ENCODE measurements at regions not wholly inside any gene's neighbourhood (a gene's known extent, or its start where the extent isn't known, plus 50 kb on each side); places are given as distances from the start of the nearest gene placed in this dataset.
"Not testable (repeated sequence)": the region's sequence is repeated elsewhere in the genome, so short reads cannot be mapped to it uniquely, and the experiment has no call there.

DNA sequence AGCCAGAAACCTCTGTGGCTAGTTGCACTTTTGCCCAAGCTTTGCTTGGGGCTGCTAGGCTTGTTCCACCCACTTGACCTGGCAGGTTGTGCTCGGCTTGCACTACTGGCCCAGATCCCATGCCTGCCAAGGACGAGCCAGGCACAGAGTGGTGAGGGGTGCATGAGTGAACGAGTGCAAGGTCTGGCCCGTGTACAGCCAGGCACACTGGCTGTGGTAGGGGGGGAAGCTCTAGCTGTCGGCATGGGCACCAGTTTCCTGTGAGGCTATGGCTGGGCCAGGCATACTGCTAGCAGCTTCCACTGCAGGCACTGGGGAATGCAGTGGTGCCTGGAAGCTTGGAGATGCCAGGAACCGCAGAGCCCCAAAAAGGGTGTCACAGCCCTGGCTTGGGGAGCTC is 210.4 kb downstream of the AKAIN1 start:
- Histone ChIP-seq H3K4me3 (ENCODE audit: low read depth, low read length) (no peak overlapping the region), H3K36me3 (ENCODE audit: insufficient read depth) (no peaks in the 10 kb centered on the region), H3K27ac (ENCODE audit: low read depth) (no peak overlapping the region), H3K4me1 (ENCODE audit: insufficient read depth) (no peaks in the 10 kb centered on the region)
- DNase-seq (ENCODE audit: extremely low spot score), result no peak
- WGBS, result 78% methylated on average over 6 of the region's 6 CpGs

DNA sequence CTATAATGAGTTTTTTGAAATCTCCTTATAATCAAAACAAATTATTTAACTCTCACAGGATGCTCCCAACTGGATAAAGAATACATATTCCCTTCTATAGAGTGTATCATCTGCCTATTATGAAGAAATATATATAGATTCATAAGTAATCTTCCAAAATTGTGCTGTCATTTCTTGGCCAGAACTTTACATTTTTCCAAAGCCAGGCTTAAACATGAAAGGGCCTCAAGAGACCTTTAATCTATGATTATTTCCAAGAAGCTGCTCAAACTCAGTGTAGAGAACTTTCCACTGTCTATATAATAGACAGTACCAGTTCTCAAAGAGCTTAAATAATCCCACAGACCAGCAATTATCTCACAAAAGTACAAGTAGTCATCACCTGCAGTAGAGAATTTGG is 211.0 kb downstream of the AKAIN1 start:
- no peak overlapping the region for H3K27ac ChIP-seq (ENCODE audit: low read depth)
- H3K4me3 ChIP-seq (ENCODE audit: low read depth, low read length), result no peak overlapping the region
- DNase-seq (ENCODE audit: extremely low spot score), result no peak
- H3K4me1 ChIP-seq (ENCODE audit: insufficient read depth), result no peaks in the 10 kb centered on the region
- H3K36me3 ChIP-seq (ENCODE audit: insufficient read depth), result no peaks in the 10 kb centered on the region

DNA sequence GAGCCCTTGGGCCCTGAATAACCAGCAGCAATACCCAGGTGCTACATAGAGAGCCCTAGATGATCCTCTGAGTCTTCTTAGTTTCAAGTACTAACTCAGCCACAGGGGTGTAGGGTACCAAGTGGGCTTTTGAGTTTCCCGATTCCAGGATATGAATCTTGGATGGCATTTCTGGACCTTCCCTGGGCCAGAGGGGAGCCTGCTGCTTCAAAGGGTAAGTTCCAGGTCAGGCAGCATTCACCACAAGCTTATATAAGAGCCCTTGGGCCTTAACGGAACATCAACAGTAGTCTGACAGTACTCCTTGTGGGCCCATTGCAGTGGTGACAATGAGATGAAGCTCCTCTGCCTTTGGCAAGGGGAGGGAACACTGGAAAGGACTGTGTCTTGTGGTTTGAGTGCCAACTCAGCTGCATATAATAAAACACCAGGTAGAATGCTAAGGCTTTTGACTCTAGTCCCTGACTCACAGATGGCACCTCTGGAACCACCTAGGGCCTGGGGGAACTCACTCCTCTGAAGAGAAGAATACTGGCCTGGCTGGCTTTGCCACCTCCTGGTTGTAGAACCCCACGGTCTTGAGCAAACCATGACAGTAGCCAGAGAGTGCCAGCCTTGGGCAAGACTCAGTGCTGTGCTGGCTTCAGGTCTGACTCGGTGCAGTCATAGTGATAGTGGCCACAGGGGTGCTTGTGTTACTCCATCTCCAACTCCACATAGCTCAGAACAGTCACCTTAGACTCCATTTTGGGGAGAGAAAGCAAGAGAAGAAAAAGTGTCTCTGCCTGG is 235.7 kb downstream of the AKAIN1 start:
- Histone ChIP-seq H3K27ac (ENCODE audit: low read depth) (no peak overlapping the region), H3K36me3 (ENCODE audit: insufficient read depth) (no peaks in the 10 kb centered on the region), H3K4me1 (ENCODE audit: insufficient read depth) (no peaks in the 10 kb centered on the region), H3K4me3 (ENCODE audit: low read depth, low read length) (no peak overlapping the region)
- DNase-seq (ENCODE audit: extremely low spot score), result no peak
- WGBS, result 88% methylated on average over 4 of the region's 4 CpGs

DNA sequence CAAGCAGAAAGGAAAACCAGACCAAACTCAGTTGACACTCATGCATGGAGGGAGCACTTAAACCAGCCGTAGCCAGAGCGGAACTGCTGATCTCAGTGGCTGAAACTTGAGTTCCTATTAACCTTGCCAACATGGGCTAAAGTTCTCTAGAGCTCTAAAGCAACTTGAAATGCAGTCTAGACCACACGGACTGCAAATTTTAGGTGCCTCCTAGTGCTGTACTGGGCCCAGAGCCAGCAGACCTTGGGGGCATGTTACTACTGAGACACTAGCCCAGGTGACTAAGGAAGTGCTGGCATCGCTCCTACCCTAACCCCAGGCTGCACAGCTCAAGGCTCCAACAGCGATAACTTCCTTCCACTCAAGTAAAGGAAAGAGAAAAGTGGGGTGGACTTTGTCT is 236.5 kb downstream of the AKAIN1 start:
- no peak for DNase-seq (ENCODE audit: extremely low spot score)
- no peaks in the 10 kb centered on the region for H3K4me1 ChIP-seq (ENCODE audit: insufficient read depth)
- WGBS, result 87% methylated on average over 5 of the region's 5 CpGs
- H3K4me3 ChIP-seq (ENCODE audit: low read depth, low read length), result no peak overlapping the region
- H3K36me3 ChIP-seq (ENCODE audit: insufficient read depth), result no peaks in the 10 kb centered on the region
- no peak overlapping the region for H3K27ac ChIP-seq (ENCODE audit: low read depth)

DNA sequence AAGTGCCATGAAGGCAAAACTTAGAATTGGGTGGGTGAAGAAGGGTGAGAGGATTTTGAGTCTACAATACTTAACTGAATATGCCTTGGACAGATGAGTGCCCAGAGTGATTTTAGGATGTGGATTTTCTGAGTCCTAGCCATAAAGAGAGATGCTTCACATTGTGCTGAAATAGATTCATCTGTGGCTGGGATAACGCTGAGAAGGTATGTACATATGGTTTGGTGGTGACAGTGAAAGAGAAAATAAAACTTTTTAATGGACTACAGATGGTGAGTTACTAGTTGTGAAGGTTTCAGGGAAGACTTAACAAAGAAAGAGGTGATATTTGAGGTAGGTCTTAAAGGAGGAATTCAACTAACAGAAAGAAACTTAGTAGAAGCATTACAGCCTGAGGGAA is 265.8 kb downstream of the AKAIN1 start:
- H3K4me3 ChIP-seq (ENCODE audit: low read depth, low read length), result no peak overlapping the region
- H3K36me3 ChIP-seq (ENCODE audit: insufficient read depth), result no peaks in the 10 kb centered on the region
- 70% methylated on average over 1 of the region's 1 CpG for WGBS
- H3K4me1 ChIP-seq (ENCODE audit: insufficient read depth), result no peaks in the 10 kb centered on the region
- no peak for DNase-seq (ENCODE audit: extremely low spot score)
- H3K27ac ChIP-seq (ENCODE audit: low read depth), result no peak overlapping the region

DNA sequence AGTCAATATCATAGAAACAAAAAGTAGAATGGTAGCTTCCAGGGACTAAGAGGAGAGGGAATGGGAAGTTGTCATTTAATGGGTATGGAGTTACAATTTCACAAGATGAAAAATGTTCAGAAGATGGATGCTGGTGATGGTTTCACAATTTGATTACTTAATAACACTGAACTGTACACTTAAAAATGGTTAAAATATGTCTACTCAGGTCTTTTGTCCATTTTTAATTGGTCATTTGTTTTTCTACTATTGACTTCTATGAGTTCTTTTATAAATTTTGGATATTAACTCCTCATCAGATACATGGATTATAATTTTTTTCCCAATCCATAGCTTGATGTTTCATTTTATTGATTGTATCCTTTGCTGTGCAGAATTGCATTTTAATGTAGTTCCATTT is 275.5 kb downstream of the AKAIN1 start:
- Histone ChIP-seq H3K4me1 (ENCODE audit: insufficient read depth) (no peaks in the 10 kb centered on the region), H3K27ac (ENCODE audit: low read depth) (no peak overlapping the region), H3K4me3 (ENCODE audit: low read depth, low read length) (no peak overlapping the region), H3K36me3 (ENCODE audit: insufficient read depth) (no peaks in the 10 kb centered on the region)
- no peak for DNase-seq (ENCODE audit: extremely low spot score)

DNA sequence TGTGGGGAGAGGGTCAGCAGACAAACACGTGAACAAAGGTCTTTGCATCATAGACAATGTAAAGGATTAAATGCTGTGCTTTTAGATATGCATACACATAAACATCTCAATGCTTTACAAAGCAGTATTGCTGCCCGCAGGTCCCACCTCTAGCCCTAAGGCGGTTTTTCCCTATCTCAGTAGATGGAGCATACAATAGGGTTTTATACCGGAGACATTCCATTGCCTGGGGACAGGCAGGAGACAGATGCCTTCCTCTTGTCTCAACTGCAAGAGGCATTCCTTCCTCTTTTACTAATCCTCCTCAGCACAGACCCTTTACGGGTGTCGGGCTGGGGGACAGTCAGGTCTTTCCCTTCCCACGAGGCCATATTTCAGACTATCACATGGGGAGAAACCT is 279.5 kb downstream of the AKAIN1 start:
- not testable (repeated sequence) for H3K4me3 ChIP-seq (ENCODE audit: low read depth, low read length); H3K36me3 ChIP-seq (ENCODE audit: insufficient read depth); H3K4me1 ChIP-seq (ENCODE audit: insufficient read depth); DNase-seq (ENCODE audit: extremely low spot score); H3K27ac ChIP-seq (ENCODE audit: low read depth)
- 68% methylated on average over 4 of the region's 7 CpGs for WGBS

DNA sequence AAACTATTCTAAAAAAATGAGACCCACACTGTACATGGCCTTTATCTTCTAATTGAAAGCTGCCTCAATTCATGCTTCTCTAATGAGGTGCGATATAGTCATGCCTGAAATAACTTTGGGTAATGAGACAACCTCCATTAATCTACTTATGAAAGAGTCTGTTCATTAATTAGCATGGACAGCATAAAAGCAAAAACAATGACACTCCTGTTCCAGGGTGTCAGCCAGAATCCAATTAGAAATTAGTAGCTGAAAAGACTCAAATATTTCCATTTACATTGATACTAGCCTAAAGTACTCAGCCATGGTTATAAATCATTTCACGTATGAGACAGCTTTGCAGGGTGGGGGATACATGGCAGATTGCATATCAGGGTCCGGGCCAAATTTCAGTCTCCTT is 288.7 kb downstream of the AKAIN1 start:
- H3K36me3 ChIP-seq (ENCODE audit: insufficient read depth), result no peaks in the 10 kb centered on the region
- WGBS, result 38% methylated on average over 3 of the region's 3 CpGs
- no peak for DNase-seq (ENCODE audit: extremely low spot score)
- H3K27ac ChIP-seq (ENCODE audit: low read depth), result no peak overlapping the region
- H3K4me1 ChIP-seq (ENCODE audit: insufficient read depth), result no peaks in the 10 kb centered on the region
- H3K4me3 ChIP-seq (ENCODE audit: low read depth, low read length), result no peak overlapping the region

DNA sequence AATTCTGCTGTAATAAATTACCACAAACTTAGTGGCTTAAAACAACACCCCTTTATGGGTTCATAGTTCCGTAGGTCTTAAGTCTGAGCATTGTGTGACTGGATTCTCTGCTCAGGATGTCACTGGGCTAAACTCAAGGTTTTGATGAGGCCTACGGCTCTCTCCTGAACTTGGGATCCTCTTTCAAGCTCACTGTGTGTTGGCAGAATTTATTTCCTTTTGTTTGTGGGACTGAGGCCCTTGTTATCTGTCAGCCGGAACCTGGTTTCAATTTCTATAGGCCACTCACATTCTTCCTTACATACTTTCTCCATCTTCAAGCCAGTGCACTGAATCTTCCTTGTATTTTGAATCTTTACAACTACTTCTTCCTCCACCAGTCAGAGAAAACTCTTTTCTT is 290.2 kb downstream of the AKAIN1 start:
- no peak overlapping the region for H3K27ac ChIP-seq (ENCODE audit: low read depth)
- WGBS, result 50% methylated on average over 3 of the region's 3 CpGs
- no peaks in the 10 kb centered on the region for H3K4me1 ChIP-seq (ENCODE audit: insufficient read depth)
- no peaks in the 10 kb centered on the region for H3K36me3 ChIP-seq (ENCODE audit: insufficient read depth)
- DNase-seq (ENCODE audit: extremely low spot score), result no peak
- no peak overlapping the region for H3K4me3 ChIP-seq (ENCODE audit: low read depth, low read length)

DNA sequence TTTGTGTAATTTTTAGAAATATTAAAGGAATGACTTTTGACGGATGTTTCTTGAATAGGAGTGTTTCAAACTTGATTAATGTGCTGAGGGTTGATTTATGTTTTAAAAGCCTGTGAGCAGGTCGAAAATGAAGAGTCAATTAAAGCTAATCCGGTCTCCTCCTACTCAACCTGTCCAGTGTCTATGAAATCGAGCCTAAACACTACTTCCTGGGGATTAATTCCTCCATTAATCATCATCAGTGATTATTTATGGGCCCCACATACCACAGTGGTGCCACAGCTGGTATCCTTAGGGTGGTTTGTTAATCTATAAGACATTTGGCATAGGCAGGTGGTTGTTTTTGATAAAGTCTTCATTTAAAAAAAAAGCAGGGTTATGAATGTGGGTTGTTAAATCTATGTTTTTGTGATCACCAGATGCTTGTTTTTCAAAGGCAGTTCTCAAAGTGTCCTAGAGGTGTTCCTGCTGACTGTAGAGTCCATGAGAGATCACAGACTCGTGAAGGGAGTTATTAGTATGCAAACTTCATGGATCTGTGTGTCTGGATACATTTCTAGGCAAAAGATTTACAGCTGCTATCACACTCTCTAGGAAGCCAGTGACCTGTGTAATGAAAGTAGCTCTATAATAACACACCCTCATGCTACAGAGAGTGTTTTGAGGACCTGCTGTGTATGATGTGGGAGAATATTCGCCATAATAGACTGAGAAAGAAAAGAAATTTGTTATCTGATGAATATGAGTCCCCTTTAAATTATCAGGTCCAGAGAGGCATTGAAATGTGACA is 308.6 kb downstream of the AKAIN1 start:
- Histone ChIP-seq H3K36me3 (ENCODE audit: insufficient read depth) (no peaks in the 10 kb centered on the region), H3K4me3 (ENCODE audit: low read depth, low read length) (no peak overlapping the region), H3K27ac (ENCODE audit: low read depth) (no peak overlapping the region), H3K4me1 (ENCODE audit: insufficient read depth) (no peaks in the 10 kb centered on the region)
- 26% methylated on average over 6 of the region's 6 CpGs for WGBS
- no peak for DNase-seq (ENCODE audit: extremely low spot score)

DNA sequence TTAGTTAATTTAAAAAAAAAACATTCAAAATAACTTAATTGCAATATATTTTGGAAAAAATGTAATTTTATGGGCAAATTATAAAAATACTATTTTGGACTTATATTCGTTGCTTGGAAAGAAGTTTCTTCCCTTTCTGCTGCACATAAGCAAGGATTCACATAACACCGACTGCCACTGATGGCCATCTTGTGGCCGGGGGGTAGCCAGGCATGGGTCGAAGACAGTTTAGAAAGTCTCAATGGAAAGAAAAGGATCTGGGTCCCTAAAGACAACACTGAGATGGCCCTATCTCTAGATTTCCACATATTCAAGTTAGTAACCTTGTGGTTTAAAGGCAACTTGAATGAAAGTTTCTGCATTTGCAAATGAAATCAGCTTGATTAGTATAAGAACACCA is 318.6 kb downstream of the AKAIN1 start:
- H3K4me3 ChIP-seq (ENCODE audit: low read depth, low read length), result no peak overlapping the region
- H3K27ac ChIP-seq (ENCODE audit: low read depth), result no peak overlapping the region
- no peaks in the 10 kb centered on the region for H3K36me3 ChIP-seq (ENCODE audit: insufficient read depth)
- H3K4me1 ChIP-seq (ENCODE audit: insufficient read depth), result no peaks in the 10 kb centered on the region
- no peak for DNase-seq (ENCODE audit: extremely low spot score)
- 81% methylated on average over 4 of the region's 4 CpGs for WGBS

DNA sequence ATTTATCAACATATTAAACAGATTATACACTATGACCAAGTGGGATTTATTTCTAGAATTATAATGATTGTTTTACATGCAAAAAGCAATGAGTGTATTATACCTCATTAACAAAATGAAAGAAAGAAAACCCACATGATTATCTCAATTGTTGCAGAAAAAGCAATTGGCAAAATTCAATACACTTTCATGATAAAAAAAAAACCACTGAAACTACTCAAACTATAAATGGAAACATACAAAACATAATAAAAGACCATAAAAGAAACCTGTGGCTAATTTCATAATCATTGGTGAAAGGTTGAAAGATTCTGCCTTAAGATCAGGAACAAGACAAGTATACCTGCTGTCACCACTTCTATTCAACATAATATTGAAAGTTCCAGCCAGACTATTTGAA is 325.9 kb downstream of the AKAIN1 start:
- no peak for DNase-seq (ENCODE audit: extremely low spot score)
- no peaks in the 10 kb centered on the region for H3K4me1 ChIP-seq (ENCODE audit: insufficient read depth)

DNA sequence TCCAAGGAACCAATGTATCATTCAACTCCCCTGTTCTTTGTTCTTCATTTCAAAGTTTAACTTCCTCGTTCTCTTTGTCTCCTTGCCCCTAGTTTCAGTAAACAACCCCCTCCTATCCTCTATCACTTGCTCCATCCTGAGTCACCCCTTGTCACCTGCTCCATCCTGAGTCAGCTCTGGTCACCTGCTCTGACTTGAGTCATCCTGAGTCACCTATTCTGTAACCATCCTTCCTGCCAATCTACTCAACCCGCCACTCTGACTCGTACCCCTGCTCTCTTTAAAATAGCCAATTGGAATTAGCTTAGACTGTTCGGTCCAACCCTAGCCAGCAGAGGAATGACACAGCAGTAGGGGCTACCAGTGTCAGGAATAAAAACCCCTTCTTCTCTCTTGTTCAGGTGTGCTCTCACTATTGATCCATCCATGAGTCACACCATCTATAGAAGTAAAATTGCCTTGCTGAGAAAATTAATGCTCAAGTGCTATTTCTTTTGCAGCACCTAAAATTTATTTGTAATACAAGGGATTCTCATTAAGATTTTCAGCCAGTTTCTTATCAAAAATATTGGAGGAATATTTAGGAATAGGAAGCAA is 326.8 kb downstream of the AKAIN1 start:
- Histone ChIP-seq H3K4me3 (ENCODE audit: low read depth, low read length) (no peak overlapping the region), H3K36me3 (ENCODE audit: insufficient read depth) (no peaks in the 10 kb centered on the region), H3K27ac (ENCODE audit: low read depth) (no peak overlapping the region), H3K4me1 (ENCODE audit: insufficient read depth) (no peaks in the 10 kb centered on the region)
- DNase-seq (ENCODE audit: extremely low spot score), result no peak
- 78% methylated on average over 4 of the region's 4 CpGs for WGBS

More for the DNA sequence above, 325.9 kb downstream of the AKAIN1 start:
- H3K27ac ChIP-seq (ENCODE audit: low read depth), result no peak overlapping the region
- no peak overlapping the region for H3K4me3 ChIP-seq (ENCODE audit: low read depth, low read length)
- H3K36me3 ChIP-seq (ENCODE audit: insufficient read depth), result no peaks in the 10 kb centered on the region

DNA sequence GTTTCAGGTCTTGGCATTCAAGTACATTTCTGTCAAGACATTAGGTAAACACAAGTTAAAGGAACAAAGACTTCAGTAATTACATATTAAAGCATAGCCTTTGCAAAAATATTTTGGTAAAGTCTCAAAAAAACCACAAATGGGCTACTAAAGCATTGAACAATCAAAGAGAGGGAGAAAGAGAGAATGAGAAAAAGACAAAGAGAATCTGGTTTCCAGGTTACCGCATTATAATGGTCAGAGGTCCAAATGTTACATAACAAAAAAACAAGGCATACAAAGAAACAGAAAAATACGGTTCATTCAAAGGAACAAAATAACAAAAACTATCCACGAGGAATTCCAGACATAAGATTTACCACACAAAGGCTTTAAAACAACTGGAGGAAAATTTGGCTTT is 327.9 kb downstream of the AKAIN1 start:
- Histone ChIP-seq H3K4me3 (ENCODE audit: low read depth, low read length) (no peak overlapping the region), H3K36me3 (ENCODE audit: insufficient read depth) (no peaks in the 10 kb centered on the region), H3K4me1 (ENCODE audit: insufficient read depth) (no peaks in the 10 kb centered on the region), H3K27ac (ENCODE audit: low read depth) (no peak overlapping the region)
- no peak for DNase-seq (ENCODE audit: extremely low spot score)
- WGBS, result 82% methylated on average over 3 of the region's 3 CpGs

Measured in urinary bladder (tissue), 3 donors.